Activated naive CD8-positive, alpha-beta T cell treated with anti-CD3 and anti-CD28 coated beads, Interleukin-2, amount 50 U/mL, for 24 hours (primary cell): ENCODE measurements at regions not wholly inside any gene's neighbourhood (a gene's known extent, or its start where the extent isn't known, plus 50 kb on each side); places are given as distances from the start of the nearest gene placed in this dataset.

Experiments
- ATAC-seq: fragments of 150-1000 bp; cut with Tn5 transposase; one replicate; pipeline ENCODE4 v1.10.0; 2021
- DNase-seq: peaks from one replicate; pipeline ENCODE4 v3.0.0; 2021
- H3K27ac Mint-ChIP-seq: one replicate; pipeline ENCODE4 v1.8.0; 2021; ENCODE audit warnings: mild to moderate bottlenecking, mixed read lengths
- H3K27me3 Mint-ChIP-seq: one replicate; pipeline ENCODE4 v1.8.0; 2021; ENCODE audit warnings: mixed read lengths
- H3K36me3 Mint-ChIP-seq: one replicate; pipeline ENCODE4 v1.8.0; 2021; ENCODE audit warnings: low read depth, mixed read lengths
- H3K4me1 Mint-ChIP-seq: one replicate; pipeline ENCODE4 v1.8.0; 2021; ENCODE audit warnings: mixed read lengths
- H3K4me3 Mint-ChIP-seq: one replicate; pipeline ENCODE4 v1.8.0; 2021; ENCODE audit warnings: mild to moderate bottlenecking, moderate library complexity, mixed read lengths
- H3K9me3 Mint-ChIP-seq: one replicate; pipeline ENCODE4 v1.8.0; 2021; ENCODE audit warnings: mixed read lengths

DNA sequence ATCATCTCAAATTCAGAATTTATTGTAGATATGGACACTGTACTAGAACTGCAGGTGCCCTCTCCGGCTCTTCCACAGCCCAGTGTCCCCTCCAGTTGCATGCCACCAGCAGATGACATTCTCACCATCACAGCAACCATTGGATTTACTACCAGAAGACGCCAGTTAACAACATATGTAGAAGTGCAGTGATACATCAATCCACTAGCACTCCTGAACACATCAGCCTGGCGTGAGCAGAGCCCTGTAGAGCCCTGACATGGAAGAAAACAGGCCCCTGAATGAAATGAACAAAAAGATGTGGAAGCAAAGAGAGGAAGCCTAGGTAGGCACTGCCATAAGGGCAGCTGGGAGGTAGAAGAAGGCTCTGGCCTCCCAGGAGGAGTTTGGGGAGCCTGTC is 73.1 kb upstream of the GALNT2 start:
- no peaks in the 10 kb centered on the region for H3K4me1 Mint-ChIP-seq
- H3K9me3 Mint-ChIP-seq, result no peaks in the 10 kb centered on the region
- H3K27me3 Mint-ChIP-seq, result no peaks in the 10 kb centered on the region
- DNase-seq (no peak), ATAC-seq (no peak)
- no peak overlapping the region for H3K27ac Mint-ChIP-seq
- no peaks in the 10 kb centered on the region for H3K36me3 Mint-ChIP-seq
- H3K4me3 Mint-ChIP-seq, result no peak overlapping the region

DNA sequence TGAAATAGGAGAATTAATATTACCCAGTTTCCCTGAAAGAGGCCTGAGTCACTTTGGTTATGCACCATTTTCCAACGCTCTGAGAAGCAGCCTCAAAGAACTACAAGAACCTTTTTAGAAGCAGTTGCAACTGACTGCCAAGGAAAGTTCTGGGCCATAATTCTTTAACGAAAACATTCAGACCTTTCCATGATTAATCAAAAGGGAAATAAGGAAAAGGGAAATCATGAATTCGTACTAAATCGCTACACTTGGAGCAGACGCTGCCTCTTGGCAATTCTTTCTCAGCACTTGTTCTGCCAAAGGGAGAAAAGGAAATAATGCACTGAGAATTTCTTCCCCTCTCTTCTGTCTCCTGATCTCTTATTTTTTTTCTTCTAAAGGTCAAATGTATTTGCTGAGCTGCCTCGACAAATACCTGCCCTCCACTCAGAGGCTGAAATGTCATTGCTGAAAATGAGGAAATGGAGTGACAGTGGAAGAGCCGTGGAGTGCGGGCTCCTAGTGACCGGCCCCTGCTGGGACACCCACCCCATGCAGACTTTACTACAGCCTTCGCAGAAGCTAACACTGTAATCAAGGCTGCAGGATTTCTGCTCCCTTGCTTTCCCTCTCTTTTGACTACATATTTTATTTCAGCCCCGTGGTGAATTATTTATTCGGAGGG is 67.9 kb upstream of the GALNT2 start:
- ATAC-seq, result no peak
- Mint-ChIP-seq H3K4me3 (no peak overlapping the region), H3K36me3 (no peaks in the 10 kb centered on the region), H3K4me1 (no peaks in the 10 kb centered on the region), H3K27me3 (peaks cover 2% of the 10 kb centered on the region), H3K9me3 (no peaks in the 10 kb centered on the region), H3K27ac (no peak overlapping the region)
- no peak for DNase-seq

DNA sequence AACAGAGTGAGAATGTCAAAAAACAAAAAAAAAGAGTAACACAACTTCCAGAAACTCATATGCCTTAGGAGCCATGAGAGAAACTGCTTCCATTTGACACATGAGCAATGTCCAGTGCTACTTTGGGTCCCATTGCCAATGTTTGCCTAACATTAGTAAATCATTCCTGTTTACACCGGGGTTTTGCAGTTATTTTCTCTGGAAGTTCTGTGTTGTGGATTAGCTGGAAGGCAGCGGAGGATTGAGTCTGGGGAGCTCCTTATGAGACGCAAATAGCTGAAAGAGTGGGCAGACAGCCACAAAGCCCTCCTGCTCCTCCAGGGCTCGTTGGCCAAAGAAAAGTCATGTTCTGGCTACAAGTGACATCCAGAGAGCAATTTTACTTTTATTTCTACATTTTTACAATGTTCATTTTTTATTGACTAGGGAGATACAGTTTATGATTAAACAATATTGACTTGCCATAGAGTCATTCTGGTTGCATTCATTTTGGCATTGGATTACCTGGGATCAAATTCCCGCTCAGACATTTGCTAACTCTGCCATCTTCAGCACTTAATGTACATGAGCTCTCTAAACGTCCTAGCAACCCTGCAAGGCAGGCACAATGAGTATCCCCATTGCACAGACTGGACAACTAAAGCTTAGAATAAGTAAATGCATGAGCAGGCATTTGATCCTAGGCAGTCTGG is 66.4 kb upstream of the GALNT2 start:
- H3K36me3 Mint-ChIP-seq, result no peaks in the 10 kb centered on the region
- ATAC-seq (no peak), DNase-seq (no peak)
- no peaks in the 10 kb centered on the region for H3K4me1 Mint-ChIP-seq
- H3K27ac Mint-ChIP-seq, result no peak overlapping the region
- H3K4me3 Mint-ChIP-seq, result no peak overlapping the region
- no peaks in the 10 kb centered on the region for H3K9me3 Mint-ChIP-seq
- peaks cover 2% of the 10 kb centered on the region for H3K27me3 Mint-ChIP-seq

DNA sequence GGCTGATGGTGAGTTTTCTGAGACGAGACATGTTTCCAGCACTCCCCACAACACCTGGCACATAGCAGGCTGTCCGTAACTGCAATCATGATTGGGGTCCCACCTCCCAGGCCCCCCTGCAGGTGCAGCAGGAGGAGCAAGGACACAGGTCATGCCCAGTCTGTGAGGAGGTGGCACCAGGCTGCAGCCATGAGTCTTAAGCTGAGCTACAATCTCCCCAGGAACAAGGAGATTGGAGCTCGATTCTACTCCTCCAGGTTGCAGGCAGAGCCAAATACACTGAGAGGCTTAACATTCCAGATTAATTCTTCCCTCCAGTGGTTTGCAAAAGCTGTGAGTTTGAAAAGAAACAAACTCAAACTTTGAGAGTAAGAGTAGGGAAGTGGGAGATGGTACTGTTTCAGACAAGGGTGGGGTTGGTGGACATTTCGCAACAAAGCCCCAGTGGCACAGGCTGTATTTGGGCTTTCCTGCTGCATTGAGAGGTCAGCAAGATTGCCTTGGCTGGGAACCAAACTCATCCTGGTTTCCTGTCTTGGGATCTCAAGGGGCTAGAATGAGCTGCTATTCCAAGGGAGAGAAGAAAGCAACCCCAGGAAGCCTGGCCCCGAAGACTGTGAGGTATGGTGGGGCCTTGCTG is 64.8 kb upstream of the GALNT2 start:
- Mint-ChIP-seq H3K4me3 (no peak overlapping the region), H3K36me3 (no peaks in the 10 kb centered on the region), H3K27me3 (peaks cover 2% of the 10 kb centered on the region), H3K9me3 (no peaks in the 10 kb centered on the region), H3K27ac (no peak overlapping the region), H3K4me1 (no peaks in the 10 kb centered on the region)
- DNase-seq (no peak), ATAC-seq (no peak)

DNA sequence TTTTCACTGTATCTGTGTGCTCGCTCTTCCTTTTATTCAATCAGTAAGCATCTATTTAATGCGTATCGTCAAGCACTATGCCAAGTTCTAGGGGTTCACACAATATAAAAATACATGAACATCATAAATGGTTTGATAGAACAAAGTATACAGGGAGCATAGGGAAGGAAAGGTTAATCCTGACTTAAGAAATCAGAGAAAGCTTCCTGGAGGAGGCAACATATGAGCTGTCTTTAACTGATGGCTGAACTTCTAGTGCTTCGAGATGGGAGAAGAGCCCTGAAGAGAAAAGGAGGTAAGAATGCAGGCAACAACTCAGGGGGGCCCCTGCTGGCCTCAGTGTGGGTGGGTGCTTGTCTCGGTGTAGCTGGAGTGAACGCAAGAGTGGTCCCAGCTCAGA is 63.6 kb upstream of the GALNT2 start:
- DNase-seq (no peak), ATAC-seq (no peak)
- no peaks in the 10 kb centered on the region for H3K9me3 Mint-ChIP-seq
- no peaks in the 10 kb centered on the region for H3K4me1 Mint-ChIP-seq
- H3K36me3 Mint-ChIP-seq, result no peaks in the 10 kb centered on the region
- no peak overlapping the region for H3K27ac Mint-ChIP-seq
- H3K27me3 Mint-ChIP-seq, result peaks cover 2% of the 10 kb centered on the region
- no peak overlapping the region for H3K4me3 Mint-ChIP-seq

DNA sequence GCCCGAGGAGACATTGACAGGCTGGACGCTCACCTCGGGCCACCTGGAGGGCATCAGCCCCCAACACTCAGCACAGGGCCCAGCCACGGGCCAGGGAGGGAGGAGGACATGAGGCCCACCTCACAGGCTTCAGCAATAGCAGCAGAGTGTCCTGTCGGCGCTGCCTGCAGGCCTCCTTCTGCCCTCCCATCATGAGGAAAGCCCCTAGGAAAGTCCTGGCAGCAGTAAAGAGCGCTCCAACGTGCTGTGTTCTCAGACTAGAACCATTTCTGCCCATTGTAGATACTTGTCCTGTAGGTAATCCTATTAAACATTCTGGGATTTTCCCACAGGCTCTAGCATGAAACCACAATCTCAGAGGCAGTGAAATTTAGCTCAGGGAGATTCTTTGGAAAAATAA is 62.0 kb upstream of the GALNT2 start:
- Mint-ChIP-seq H3K27ac (no peak overlapping the region), H3K4me3 (no peak overlapping the region), H3K27me3 (peaks cover 2% of the 10 kb centered on the region), H3K4me1 (no peaks in the 10 kb centered on the region), H3K36me3 (no peaks in the 10 kb centered on the region), H3K9me3 (no peaks in the 10 kb centered on the region)
- DNase-seq (no peak), ATAC-seq (no peak)

DNA sequence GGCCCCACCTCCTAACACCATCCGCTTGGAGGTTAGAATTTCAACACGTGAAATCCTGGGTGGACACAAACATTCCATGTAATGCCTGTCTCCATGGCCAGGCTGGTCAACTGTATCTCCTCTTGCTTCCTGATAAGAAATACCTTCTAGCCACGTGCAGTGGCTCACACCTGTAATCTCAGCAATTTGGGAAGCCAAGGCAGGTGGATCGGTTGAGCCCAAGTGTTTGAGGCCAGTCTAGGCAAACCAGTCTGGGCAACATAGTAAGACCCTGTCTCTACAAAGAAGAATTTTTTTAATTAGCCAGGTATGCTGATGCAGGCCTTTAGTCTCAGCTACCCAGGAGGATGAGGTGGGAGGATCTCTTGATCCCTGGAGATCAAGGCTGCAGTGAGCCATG is 58.3 kb upstream of the GALNT2 start:
- H3K27ac Mint-ChIP-seq, result no peak overlapping the region
- H3K4me3 Mint-ChIP-seq, result no peak overlapping the region
- no peaks in the 10 kb centered on the region for H3K9me3 Mint-ChIP-seq
- no peaks in the 10 kb centered on the region for H3K36me3 Mint-ChIP-seq
- DNase-seq, result no peak
- no peaks in the 10 kb centered on the region for H3K27me3 Mint-ChIP-seq
- no peaks in the 10 kb centered on the region for H3K4me1 Mint-ChIP-seq
- ATAC-seq, result no peak

DNA sequence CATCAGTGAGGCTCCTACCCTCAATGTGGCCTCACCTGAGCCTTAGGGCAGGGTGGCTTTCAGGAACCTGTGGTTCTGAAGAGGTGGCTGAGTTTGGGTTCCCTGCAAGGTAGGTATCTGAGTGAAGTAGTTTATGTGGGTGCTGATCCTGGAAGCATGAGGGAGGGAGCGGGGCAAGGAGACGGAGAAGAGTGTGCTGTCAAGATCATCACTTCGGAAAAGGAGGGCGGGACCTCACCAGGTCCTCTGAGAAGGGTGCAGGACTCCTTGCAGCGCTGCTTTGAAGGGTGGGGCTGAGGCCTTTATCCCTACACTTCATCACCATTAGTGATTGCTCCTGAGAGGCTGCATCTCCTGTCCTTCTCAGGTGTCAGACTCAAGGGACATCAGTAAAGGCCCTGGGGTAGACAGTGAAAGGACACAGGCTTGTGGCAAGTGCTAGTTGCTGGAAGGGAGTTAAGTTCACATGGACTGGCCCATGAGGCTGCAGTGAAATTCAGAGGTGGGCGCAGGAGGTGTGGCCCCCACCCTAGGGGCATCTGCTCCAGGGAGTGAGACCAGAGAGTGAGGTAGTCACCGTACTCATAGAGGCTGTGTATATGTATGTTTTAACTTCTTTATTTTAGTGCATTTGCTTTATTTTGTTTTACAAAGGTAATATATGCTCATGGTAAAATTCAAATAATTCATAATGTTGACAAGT is 57.3 kb upstream of the GALNT2 start:
- H3K9me3 Mint-ChIP-seq, result no peaks in the 10 kb centered on the region
- H3K27ac Mint-ChIP-seq, result no peak overlapping the region
- no peaks in the 10 kb centered on the region for H3K36me3 Mint-ChIP-seq
- peaks cover 2% of the 10 kb centered on the region for H3K27me3 Mint-ChIP-seq
- ATAC-seq (no peak), DNase-seq (no peak)
- no peak overlapping the region for H3K4me3 Mint-ChIP-seq
- H3K4me1 Mint-ChIP-seq, result no peaks in the 10 kb centered on the region

DNA sequence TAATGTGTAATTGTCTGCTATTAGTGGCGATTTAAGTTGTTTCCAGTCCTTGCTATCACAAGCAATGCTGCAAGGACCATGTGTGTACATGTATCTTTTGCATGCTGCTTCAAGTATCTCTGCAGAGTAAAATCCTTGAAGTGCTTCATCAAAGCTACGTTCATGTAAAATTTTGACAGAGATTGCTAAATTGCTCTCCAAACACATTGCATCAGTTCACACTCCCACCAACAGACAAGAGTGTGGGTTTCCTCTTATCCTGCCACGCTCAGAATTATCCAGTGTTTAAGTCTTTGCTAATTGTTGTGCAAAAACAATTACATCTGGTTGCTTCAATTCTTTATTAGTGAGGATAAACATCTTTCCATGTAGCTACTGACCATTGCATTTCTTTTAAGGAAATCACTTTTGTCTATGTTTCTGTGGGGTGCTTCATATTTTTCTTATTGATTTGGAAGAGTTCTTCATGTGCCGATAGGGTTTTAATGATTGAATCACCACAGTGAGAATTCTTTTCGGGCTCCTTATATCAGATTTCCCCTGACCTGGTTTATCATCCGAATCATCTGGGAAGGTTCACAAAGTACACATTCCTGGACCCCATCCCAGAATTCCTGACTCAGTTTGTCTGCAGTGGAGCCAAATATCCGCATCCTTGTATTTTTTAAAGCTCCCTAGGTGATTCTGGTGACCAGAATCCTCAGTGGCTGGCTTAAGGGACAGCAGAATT is 56.3 kb upstream of the GALNT2 start:
- Mint-ChIP-seq H3K36me3 (no peaks in the 10 kb centered on the region), H3K4me3 (no peak overlapping the region), H3K27ac (no peak overlapping the region), H3K4me1 (no peaks in the 10 kb centered on the region), H3K27me3 (peaks cover 2% of the 10 kb centered on the region), H3K9me3 (no peaks in the 10 kb centered on the region)
- DNase-seq (no peak), ATAC-seq (no peak)

DNA sequence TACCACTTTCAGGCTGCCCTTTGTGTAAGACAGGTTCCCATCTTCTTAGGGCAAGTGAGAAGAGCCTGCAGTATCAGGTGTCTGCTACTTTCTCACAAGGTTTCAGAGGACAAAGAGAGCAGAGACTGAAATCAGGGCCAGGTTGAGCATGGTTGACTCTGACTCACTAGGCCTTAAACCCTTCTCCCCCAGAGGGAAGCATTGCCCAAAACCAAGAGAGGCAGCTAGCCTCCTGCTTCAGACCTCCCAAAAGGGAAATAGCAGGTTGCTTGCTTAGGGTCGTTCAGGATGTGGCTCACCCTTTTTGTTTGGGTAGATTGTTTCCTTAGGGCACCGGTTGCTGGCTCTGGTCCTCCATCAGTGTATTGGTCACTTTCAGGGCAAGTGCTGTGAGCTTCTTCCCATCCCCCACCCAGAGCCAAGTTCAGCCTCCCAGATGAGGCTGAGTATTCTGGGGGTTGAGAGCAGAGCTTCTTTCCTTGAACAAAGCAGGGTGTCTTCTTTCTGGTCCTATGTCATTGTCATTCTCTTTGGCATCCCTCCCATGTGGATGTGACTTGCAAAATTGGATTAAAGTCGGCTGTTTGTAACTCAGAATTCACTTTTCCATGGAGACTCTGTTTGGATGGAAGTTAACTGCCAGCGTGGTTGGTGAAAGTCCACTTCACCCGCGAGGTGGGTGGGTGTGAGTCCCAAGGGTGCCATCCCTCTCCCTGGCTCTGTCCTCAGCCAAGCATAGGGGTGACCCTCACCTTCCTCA is 55.5 kb upstream of the GALNT2 start:
- no peak for ATAC-seq
- Mint-ChIP-seq H3K9me3 (no peaks in the 10 kb centered on the region), H3K4me1 (no peaks in the 10 kb centered on the region), H3K36me3 (no peaks in the 10 kb centered on the region), H3K4me3 (no peak overlapping the region), H3K27me3 (peaks cover 2% of the 10 kb centered on the region), H3K27ac (no peak overlapping the region)
- DNase-seq, result no peak

DNA sequence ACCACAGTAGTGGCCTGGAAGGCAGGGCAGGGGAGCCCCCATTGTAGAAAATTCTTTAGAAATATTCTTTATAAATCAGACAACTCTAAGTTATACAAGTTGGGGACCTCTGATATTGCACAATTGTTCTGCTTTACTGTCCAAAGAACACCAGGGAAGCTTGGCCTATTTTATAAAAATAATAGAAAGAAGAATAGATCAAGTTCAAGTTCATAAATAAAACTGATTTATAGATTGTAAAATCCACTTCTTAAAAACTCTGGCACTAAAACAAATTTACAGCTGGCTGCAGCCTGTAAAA is 55.0 kb upstream of the GALNT2 start:
- DNase-seq, result no peak
- Mint-ChIP-seq H3K27ac (no peak overlapping the region), H3K36me3 (no peaks in the 10 kb centered on the region), H3K4me3 (no peak overlapping the region), H3K27me3 (peaks cover 2% of the 10 kb centered on the region), H3K4me1 (no peaks in the 10 kb centered on the region), H3K9me3 (no peaks in the 10 kb centered on the region)
- no peak for ATAC-seq

DNA sequence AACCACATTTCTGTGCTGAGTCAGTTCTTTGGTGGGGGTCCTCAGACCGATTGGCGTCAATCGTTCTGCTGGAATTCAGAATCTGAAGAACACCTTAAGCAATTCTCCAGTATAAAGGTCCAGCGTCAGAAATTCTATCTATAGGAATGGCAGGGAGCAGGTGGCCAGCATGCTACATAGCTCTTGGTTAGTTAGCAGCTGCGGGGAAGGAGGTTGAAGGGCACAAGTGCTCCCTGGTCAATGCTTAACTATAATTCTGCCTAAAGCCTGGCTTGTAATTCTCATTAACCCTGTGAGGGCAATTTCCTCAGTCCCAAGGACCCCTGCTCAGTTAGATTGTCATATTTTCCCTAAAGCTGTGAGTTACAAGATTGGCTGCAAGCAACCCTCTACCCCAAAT is 54.3 kb upstream of the GALNT2 start:
- no peak overlapping the region for H3K4me3 Mint-ChIP-seq
- peaks cover 5% of the 10 kb centered on the region for H3K27me3 Mint-ChIP-seq
- H3K27ac Mint-ChIP-seq, result no peak overlapping the region
- H3K9me3 Mint-ChIP-seq, result no peaks in the 10 kb centered on the region
- no peaks in the 10 kb centered on the region for H3K4me1 Mint-ChIP-seq
- no peak for ATAC-seq
- H3K36me3 Mint-ChIP-seq, result no peaks in the 10 kb centered on the region
- DNase-seq, result no peak

DNA sequence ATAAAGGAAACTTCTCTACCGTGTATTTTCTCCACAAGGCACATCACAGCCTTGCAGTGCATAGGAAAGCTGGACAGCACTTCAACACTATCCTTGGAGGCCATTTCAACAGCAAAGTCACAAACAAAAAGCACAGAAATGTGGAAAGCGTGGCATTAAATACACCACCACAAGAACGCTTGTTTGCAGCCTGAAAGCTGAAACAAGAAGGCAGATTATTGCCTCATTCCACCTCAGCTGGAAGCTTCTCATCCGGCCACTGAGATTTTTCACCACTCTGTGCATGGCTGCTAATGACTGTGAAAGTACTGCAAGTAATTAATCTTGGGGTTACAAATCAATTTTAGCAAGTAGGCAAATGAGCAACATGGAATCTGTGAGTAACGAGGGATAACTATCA is 50.9 kb upstream of the GALNT2 start:
- no peak for ATAC-seq
- H3K4me1 Mint-ChIP-seq, result no peaks in the 10 kb centered on the region
- H3K36me3 Mint-ChIP-seq, result no peaks in the 10 kb centered on the region

More for the DNA sequence above, 50.9 kb upstream of the GALNT2 start:
- Mint-ChIP-seq H3K4me3 (no peak overlapping the region), H3K27me3 (peaks cover 9% of the 10 kb centered on the region), H3K9me3 (no peaks in the 10 kb centered on the region), H3K27ac (no peak overlapping the region)
- no peak for DNase-seq
